ENCODE measurements at regions not wholly inside any gene's neighbourhood (a gene's known extent, or its start where the extent isn't known, plus 50 kb on each side); places are given as distances from the start of the nearest gene placed in this dataset.

DNA sequence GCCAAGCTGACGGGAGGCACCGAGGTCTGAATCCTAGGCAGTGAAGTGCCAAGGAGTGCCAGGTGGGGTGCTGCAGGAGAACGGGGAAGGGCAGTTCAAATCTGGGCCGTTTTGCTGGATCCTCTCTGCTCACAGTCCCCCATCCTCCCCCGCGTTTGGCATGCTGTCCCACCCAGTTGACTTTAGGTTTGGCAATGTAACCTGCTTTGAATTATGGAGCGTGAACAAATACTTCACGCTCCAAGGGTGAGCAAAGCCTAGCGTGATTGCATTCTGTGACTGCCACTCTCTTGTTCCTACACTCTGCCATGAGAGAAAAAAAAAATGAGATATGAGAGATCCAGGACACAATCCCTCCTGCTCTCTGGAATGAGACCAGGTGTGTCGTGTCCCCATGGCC, 381.9 kb downstream of the ZNF516 start:
- no peak for DNase-seq

DNA sequence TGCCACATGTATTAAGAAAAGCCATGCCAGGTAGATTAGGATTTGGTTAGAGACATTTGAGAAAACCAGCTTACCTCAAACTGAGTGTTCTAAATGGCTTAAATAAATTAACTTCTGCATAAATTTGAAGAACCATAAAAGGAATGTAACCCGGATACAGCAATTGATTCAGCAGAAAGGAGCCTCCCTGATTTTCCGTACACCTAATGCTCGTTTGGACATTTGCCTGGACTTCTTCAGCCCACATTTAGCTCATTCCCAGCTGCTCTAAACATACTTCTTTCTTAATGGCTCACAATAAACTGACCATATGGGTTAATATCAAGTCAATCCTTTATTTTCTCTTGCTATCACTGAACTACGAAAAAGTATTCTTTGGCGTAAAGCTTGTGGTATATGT, 392.4 kb downstream of the ZNF516 start:
- no peak for DNase-seq

DNA sequence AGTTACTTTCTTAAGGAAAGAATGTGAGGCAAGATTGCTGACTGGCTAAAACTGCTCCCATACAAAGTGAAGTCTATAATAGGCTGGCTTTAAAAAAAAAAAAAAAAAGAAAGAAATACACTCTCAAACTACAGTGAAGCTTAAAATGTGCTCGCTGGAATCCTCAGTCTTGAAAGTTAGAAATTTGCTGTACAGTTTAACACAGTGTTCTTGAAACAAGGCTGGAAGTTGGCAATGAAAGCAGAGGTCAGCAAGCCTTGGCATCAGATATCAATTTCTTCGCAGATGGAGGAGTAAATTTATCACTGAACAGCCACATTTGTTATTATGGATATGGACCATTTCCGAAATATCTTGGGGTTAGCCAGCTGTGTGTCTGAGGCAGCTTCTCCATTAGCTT, 392.9 kb downstream of the ZNF516 start:
- DNase-seq: no peak

DNA sequence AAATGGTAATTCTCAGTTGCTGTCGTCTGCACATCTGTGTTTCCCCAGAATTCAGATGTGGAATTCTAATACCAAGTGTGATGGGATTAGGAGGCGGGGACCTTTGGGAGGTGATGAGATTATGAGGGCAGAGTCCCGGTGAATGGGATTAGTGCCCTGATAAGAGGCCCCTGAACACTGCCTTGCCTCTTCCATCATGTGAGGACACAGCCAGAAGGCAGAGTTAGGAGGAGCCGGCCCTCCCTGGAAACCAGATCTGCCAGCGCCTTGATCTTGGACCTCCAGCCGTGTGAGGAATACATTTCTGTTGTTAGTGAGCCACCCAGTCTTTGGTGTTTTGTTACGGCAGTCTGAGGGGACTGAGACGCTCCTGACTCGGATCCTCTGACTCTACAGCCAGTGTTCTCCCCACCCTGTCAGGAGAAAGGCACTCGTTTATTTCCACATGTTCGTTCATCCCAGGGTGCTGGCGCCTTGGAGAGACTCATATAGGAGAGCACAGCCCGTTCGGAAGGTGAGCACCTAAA, 395.0 kb downstream of the ZNF516 start:
- no peak for DNase-seq

DNA sequence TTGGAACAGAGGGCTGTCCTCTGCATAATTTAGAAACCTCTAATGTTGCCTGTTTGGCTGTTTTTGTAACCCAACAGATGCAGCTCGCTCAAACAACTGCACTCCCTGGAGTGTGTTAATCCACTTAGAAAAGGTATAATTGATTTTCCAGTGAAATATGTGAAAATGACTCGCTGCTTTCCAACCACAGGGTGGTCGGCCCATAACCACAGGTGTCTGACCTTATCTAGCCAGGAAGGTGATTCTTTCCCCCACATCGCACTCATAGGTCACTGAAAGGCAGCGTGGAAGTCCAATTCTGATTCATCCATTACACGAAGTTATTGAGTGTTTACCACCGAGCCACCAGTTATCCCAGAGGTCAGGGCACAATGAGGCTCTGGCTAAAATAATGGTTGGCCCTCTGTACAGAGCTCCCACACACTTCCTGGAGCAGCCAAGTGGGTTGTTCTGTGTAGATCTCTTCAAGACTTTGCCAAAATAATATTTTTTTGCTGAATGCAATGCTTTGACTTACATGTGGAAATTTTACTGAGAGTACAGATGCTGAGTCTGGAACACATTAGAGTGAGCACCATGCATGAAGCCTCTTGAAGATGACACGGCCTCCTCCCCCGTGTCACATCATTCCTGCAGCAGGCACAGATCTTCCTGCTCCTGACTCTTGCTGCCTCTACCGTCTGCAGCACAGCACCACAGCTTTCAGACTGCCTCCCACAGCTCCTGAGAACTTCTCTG, 396.2 kb downstream of the ZNF516 start:
- no peak for DNase-seq

DNA sequence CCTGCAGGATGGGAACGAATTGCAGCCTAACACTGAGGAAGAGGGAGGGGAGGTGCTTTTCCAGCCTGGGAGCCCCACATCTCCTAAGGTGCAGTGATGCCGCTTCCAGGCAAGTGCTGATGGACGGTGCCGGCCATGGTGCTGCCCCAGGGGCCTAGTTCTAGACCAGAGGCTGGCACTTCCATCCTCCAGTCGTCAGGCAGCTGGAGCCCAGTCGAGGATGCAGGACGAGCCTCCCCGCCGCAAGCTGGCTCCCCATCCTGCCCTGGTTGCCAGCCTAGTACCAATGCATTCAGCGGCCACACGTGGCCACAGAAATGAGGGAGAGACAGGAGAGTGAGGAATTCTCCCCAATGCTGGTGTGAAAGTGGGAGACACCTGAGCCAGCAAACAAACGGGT, 413.5 kb downstream of the ZNF516 start:
- DNase-seq: no peak

DNA sequence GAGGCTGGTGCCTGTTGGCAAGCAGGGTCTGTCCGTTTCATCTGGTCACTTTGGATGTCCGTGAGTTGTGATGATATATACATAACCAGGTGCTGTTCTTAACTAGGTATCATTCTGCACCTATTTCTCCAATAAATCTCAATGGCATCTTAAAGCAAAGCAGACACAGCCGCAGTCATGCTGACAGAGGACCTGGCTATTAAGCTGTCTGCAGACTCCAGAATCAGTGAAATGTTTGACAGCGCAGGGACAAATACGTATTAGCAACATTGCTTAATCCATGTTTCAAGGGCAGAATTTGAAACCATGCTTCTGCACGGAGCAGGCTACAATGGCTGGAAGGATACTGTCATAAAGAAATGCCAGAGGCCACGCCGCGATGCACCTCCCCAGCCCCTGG, 414.6 kb downstream of the ZNF516 start:
- no peak for DNase-seq

GRCh38 chr18:76075777-76076176, 419.3 kb downstream of the ZNF516 start:
- no peak for DNase-seq

DNA sequence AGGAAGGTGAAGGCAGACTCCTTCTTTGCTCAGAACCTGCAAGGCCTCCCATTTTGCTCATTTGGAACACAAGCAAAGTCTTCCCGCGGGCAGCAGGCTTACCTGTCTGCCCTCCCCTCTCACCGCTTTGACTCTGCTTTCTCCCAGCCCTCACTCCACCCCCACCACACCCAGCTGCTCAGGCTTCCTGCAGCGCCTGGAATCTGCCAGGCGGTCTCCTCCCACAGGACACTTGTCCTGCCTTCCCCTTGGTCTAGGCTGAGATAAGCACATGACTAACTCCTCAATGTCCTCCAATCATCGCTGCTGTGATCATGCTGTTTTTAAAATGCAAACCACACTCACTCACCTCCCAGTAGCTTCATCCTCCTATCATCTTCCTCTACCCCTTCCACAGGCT, 430.0 kb downstream of the ZNF516 start:
- no peak for DNase-seq

DNA sequence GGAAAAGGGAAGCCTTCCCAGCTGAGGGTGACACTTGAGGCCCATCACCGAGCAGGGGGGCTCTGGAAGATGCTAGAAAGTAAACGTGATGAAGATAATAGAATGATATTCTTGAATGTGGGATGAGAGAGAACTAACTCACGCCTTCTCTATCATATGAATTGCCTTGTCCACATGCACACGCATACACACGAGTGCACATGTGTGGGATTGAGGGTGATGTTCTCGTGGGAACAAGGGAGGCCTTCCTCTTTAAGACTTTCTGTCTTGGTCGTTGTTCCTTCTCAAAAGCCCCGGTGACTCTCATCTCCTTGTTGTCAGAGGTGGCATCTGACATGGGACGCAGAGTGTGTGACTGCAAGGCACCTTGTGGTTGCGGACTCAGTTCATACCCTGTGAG, 436.9 kb downstream of the ZNF516 start:
- DNase-seq: no peak

DNA sequence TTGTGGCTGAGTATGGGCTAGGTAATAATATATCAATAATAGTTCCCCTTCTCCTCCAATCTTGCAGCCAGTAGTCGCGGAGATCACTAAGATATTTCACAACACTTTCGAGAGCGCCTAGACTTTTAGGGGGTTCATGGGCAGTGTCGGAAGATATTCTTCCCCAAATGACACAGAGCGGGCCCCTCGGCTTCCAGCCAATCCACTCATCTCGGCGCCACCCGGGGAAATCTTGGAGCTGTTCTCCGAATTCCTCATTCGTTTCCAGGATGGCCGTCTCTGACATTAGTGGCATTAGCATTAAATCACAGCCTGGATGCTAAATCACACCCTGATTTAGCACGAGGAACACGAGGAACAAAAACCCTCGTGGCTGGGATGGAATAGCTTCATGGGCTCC, 437.7 kb downstream of the ZNF516 start:
- no peak for DNase-seq

DNA sequence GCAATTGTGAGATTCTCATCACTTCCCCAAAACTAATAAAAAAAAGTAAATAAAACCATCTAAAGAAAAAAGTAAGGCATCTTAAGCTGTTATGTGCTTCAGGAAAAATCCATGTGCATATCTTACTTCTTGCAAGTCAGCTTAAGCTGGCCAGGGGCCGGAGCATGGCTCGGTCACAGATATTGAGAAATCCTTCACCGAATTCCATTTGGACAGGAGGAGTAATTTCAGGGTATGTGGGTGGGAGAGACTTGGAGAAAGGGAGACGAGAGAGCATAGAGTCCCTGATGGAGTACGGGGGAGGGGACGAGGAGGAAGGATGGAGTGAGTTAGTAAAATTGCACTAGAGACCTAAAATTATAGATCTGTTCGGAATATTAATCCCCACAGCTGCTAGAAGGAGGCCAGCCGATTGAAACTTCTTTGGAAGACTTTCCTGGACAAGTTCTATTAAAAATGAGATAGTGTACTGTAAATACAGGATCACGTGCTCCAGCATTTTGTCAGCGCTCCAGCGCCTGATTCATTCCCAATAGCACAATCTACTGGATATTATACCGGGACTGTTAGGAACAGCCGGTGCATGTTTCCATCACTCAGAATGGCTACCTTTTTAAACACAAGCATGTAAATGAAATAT, 438.5 kb downstream of the ZNF516 start:
- DNase-seq: no peak

DNA sequence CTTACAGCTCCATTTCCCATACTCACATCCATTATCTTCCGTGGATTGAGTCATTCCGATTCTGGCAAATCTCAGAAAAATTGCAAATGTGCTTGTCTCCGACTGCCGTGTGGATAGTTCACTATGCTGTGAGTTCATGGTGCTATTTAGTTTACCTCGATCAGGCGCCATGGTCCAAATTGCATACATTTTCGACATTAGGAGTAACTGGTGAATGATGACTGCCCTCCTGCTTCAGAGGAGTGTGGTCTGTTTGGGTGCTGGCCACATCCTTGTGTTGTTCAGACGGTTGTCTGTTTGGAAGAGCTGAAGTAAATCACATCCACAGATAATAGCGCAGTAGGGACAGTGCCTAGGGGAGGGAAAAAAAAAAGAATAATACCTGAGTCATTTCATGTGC, 439.5 kb downstream of the ZNF516 start:
- DNase-seq: no peak

- no peak for DNase-seq
Observed at GRCh38 chr18:76055025-76055424, 440.0 kb downstream of the ZNF516 start.

- no peak for DNase-seq
Observed at GRCh38 chr18:76054156-76054555, 440.9 kb downstream of the ZNF516 start.

GRCh38 chr18:76053551-76053950, 441.5 kb downstream of the ZNF516 start:
- DNase-seq: no peak

DNA sequence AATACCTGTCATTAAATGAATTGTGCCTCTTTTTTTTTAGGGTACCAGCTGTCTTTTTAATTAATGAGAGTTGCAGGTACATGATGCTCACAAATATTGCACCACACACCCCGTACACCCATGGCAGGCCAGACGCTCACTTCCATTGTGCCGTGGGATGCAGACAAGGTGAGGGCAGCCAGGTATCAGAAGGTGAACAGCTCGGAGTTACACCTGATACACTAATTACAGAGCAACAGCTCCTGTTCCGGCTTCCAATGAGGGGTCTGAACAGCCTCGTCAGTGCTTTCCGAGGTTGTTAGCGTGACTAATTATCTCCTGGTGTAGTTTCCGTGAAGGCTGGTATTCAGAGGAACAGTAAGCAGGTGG, 442.8 kb downstream of the ZNF516 start:
- DNase-seq: no peak

- no peak for DNase-seq
Observed at GRCh38 chr18:76051396-76052226, 443.4 kb downstream of the ZNF516 start.

DNA sequence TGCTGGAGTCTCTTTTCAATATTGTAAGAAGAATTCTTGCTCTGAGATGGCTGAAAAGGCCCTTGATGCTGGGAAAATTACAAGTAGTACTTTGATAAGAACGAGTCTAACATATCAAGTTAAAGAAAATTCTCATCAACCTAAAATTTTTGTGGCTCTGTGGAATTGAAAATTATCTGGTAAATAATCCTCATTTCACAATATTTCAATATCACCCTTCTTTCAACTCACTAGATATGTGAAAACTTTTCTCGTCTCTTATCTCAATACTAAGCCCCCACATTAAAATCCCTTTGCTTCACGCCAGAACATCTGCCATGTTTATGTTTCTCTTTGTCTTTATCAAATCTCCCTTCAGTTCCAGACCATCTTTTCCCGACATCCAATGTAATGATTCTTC, 448.8 kb downstream of the ZNF516 start:
- DNase-seq: no peak

GRCh38 chr18:76042511-76042910, 452.5 kb downstream of the ZNF516 start:
- DNase-seq: no peak

DNA sequence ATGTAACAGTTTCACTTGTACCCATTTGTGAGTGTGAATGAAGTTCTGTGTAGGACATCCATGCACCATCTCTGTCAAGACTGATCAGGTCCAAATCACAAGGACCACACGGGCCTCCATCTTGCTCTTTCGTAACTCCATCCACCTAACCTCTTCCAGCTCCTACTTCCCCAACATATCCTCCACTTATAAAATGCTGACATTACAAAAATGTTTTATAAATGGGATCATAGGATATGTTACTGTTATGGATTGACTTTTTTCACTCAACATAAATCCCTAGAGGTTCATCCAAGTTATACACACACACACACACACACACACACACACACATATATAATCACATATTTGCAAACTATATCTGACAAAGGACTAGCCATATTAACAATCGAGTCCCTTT, 476.8 kb downstream of the ZNF516 start:
- DNase-seq: no peak

DNA sequence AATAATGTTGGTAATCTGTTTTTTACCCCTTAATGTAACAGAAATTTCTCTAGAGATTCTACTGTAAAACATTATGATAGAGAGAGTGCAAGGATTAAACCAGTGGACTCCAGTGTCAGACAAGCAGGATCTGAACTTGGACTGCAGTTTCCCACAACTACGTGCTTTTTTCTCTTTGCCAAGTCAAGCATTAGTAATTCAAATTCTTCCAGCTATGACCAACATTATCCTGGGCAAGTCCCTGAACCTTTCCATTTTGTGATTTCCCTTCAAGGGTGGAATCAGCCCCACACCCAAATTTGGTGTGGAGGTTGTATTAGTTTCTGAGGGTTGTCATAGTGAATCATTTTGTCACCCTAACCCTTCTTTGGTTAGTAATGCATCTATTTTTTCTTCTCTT, 482.0 kb downstream of the ZNF516 start:
- DNase-seq: no peak

- no peak for DNase-seq
Observed at GRCh38 chr18:76005632-76006208, 489.3 kb downstream of the ZNF516 start.
